DOHH2 (cell line): ENCODE measurements at regions not wholly inside any gene's neighbourhood (a gene's known extent, or its start where the extent isn't known, plus 50 kb on each side); places are given as distances from the start of the nearest gene placed in this dataset.

Experiments used
- H3F3A ChIP-seq: fragments of 200-600 bp; sonication (generic), shearing (Covaris generic); 2 replicates; pipeline ENCODE4 v1.6.0; 2016; ENCODE audit warnings: antibody characterized with exemption, mild to moderate bottlenecking; ENCODE audit not compliant: control insufficient read depth, insufficient read depth
- H3K27ac ChIP-seq: fragments of 200-600 bp; sonication (generic); 2 replicates; pipeline ENCODE4 v1.5.1; 2014; ENCODE audit warnings: low read depth, mild to moderate bottlenecking, low read length, moderate library complexity
- H3K27me3 ChIP-seq: fragments of 200-600 bp; sonication (generic); 2 replicates; pipeline ENCODE4 v1.6.1; 2014; ENCODE audit warnings: mild to moderate bottlenecking, low read length, mixed read lengths; ENCODE audit not compliant: control insufficient read depth
- H3K36me3 ChIP-seq: fragments of 200-600 bp; sonication (generic); 2 replicates; pipeline ENCODE4 v1.6.1; 2014; ENCODE audit warnings: mild to moderate bottlenecking, low read length, moderate library complexity, mixed read lengths; ENCODE audit not compliant: control insufficient read depth
- H3K4me1 ChIP-seq: fragments of 200-600 bp; sonication (generic); 2 replicates; pipeline ENCODE4 v1.6.1; 2014; ENCODE audit warnings: mild to moderate bottlenecking, low read length, mixed read lengths; ENCODE audit not compliant: control insufficient read depth
- H3K4me2 ChIP-seq: fragments of 200-600 bp; sonication (generic); 2 replicates; pipeline ENCODE4 v1.6.0; 2014; ENCODE audit warnings: mild to moderate bottlenecking, low read length, moderate library complexity
- H3K4me3 ChIP-seq: fragments of 200-600 bp; sonication (generic); 2 replicates; pipeline ENCODE4 v1.5.1; 2014; ENCODE audit warnings: mild to moderate bottlenecking, low read length, mixed read lengths
- H3K79me2 ChIP-seq: fragments of 200-600 bp; sonication (generic); 2 replicates; pipeline ENCODE4 v1.6.1; 2014; ENCODE audit warnings: mild to moderate bottlenecking, low read length, mixed read lengths; ENCODE audit not compliant: control insufficient read depth
- H3K9me2 ChIP-seq: fragments of 200-600 bp; sonication (generic); replicated peaks from 2 replicates; pipeline ENCODE4 v1.6.1; 2014; ENCODE audit warnings: mild to moderate bottlenecking, low read length, mixed read lengths; ENCODE audit not compliant: control insufficient read depth
- H3K9me3 ChIP-seq: fragments of 200-600 bp; sonication (generic); 2 replicates; pipeline ENCODE4 v1.6.1; 2014; ENCODE audit warnings: antibody characterized with exemption, low read length, mixed read lengths; ENCODE audit not compliant: control insufficient read depth, insufficient read depth
- H4K20me1 ChIP-seq: fragments of 200-600 bp; sonication (generic); 2 replicates; pipeline ENCODE4 v1.6.0; 2014; ENCODE audit warnings: low read depth, mild to moderate bottlenecking, antibody characterized with exemption, low read length, moderate library complexity; ENCODE audit not compliant: control insufficient read depth, insufficient read depth
- EZH2phosphoT487 ChIP-seq: fragments of 200-600 bp; sonication (generic); IDR thresholded peaks from 2 replicates; pipeline ENCODE4 v1.6.1; 2017; ENCODE audit warnings: borderline replicate concordance, mild to moderate bottlenecking, antibody characterized with exemption, low read length, moderate library complexity, mixed read lengths
- TF ChIP-seq, protein P1 (sequence below): fragments of 200-600 bp; sonication (generic); IDR thresholded peaks from one replicate; pipeline ENCODE4 v1.5.1; 2014; ENCODE audit warnings: antibody characterized with exemption, mild to moderate bottlenecking, low read depth, low read length; ENCODE audit not compliant: poor library complexity, severe bottlenecking

DNA sequence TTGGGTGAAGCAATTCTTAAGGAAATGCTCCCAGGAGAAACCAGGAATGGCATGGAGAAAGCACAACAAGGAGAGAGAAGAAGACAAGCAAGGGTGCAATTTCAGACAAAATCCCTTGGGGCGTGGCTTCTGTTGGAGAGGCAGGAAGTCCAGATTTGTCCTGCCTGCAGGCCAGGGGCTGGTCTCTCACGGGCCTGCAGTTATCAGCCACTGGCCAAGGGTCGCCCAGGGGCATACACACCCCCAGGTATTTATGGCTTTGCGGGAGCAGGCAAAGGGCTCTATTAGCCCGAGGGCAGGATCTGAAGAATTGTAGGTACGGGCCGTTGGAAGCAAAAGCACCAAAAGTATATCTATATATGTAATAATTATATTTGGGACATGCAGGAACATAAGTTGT, 87.7 kb downstream of the IYD start:
- H3K79me2 ChIP-seq = no peaks in the 10 kb centered on the region
- no peaks in the 10 kb centered on the region for H3F3A ChIP-seq
- H3K36me3 ChIP-seq = no peaks in the 10 kb centered on the region
- H3K9me3 ChIP-seq = no peaks in the 10 kb centered on the region
- TF ChIP-seq, protein P1, sequence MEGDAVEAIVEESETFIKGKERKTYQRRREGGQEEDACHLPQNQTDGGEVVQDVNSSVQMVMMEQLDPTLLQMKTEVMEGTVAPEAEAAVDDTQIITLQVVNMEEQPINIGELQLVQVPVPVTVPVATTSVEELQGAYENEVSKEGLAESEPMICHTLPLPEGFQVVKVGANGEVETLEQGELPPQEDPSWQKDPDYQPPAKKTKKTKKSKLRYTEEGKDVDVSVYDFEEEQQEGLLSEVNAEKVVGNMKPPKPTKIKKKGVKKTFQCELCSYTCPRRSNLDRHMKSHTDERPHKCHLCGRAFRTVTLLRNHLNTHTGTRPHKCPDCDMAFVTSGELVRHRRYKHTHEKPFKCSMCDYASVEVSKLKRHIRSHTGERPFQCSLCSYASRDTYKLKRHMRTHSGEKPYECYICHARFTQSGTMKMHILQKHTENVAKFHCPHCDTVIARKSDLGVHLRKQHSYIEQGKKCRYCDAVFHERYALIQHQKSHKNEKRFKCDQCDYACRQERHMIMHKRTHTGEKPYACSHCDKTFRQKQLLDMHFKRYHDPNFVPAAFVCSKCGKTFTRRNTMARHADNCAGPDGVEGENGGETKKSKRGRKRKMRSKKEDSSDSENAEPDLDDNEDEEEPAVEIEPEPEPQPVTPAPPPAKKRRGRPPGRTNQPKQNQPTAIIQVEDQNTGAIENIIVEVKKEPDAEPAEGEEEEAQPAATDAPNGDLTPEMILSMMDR = no peak
- no peak for TF ChIP-seq EZH2phosphoT487
- H3K9me2 ChIP-seq = no peaks in the 10 kb centered on the region
- no peak overlapping the region for H3K4me2 ChIP-seq
- peaks cover 24% of the 10 kb centered on the region for H3K4me1 ChIP-seq
- no peaks in the 10 kb centered on the region for H4K20me1 ChIP-seq
- no peaks in the 10 kb centered on the region for H3K27me3 ChIP-seq
- no peak overlapping the region for H3K4me3 ChIP-seq
- no peak overlapping the region for H3K27ac ChIP-seq

DNA sequence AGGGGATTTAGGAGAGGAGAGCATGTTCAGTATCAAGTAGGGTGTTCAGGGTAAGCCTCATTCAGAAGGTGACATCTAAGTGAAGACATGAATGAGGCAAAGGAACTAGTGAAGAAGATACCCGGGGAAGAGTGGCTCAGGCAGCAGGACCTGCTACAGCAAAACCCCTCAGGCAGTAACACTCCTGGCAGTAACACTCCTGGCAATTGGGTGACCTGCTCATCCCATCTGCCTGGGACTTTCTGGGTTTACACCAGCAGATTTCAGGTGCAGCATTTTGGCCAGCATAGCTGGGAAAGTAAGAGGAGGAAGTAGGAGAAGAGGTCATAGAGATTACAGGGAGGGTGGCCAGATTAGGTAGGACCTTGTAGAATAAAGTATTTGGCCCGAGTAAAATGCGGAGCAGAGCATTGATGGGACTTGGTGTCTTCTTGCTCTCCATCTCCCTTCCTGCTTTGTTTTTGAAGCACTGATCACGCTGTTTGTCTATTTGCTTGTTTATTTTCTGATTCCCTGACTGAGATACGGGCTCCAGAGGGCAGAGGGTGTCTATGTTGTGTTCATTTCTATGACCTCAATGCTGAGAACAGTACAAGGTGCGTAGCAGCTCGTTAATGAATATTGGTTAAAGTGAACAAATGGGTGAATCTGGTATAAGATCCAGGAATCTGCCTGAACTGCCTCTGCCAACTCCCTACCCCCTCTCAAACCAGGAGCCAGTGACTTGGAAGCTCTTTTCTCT, 88.3 kb downstream of the IYD start:
- TF ChIP-seq, protein P1 = no peak
- no peak for TF ChIP-seq EZH2phosphoT487
- H3K4me1 ChIP-seq = peaks cover 24% of the 10 kb centered on the region
- H3K27me3 ChIP-seq = no peaks in the 10 kb centered on the region
- H3K4me3 ChIP-seq = no peak overlapping the region
- no peaks in the 10 kb centered on the region for H3K9me2 ChIP-seq
- no peaks in the 10 kb centered on the region for H3F3A ChIP-seq
- no peak overlapping the region for H3K27ac ChIP-seq
- H3K36me3 ChIP-seq = no peaks in the 10 kb centered on the region
- no peaks in the 10 kb centered on the region for H4K20me1 ChIP-seq
- H3K9me3 ChIP-seq = no peaks in the 10 kb centered on the region
- no peak overlapping the region for H3K4me2 ChIP-seq
- H3K79me2 ChIP-seq = no peaks in the 10 kb centered on the region

DNA sequence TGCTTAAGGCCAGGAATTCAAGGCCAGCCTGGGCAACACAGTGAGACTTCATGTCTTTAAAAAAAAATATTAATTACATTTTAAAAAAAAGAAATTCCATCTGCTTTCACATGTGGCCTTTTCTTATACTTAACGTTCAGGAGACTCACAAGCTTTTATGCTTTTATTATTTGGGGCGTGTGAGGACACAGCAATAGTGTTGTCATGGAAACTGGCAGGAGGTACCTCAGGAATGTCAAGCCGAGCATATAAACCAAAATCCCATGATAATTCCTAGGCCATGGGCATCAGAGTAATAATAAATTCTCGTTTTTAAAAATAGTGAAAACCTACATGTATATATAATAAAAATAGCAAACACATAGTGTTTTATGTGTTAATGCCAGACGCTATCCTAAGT, 89.8 kb downstream of the IYD start:
- Histone ChIP-seq H3K4me2 (no peak overlapping the region), H3K9me2 (no peaks in the 10 kb centered on the region), H3K4me1 (peaks cover 24% of the 10 kb centered on the region), H3K4me3 (no peak overlapping the region), H3K79me2 (no peaks in the 10 kb centered on the region), H3K36me3 (no peaks in the 10 kb centered on the region), H3K27ac (no peak overlapping the region), H3K9me3 (no peaks in the 10 kb centered on the region), H3K27me3 (no peaks in the 10 kb centered on the region), H3F3A (no peaks in the 10 kb centered on the region), H4K20me1 (no peaks in the 10 kb centered on the region)
- TF ChIP-seq, protein P1 = no peak
- TF ChIP-seq EZH2phosphoT487 = no peak
